DOHH2 (cell line): ENCODE measurements at regions not wholly inside any gene's neighbourhood (a gene's known extent, or its start where the extent isn't known, plus 50 kb on each side); places are given as distances from the start of the nearest gene placed in this dataset.

Experiments used
- H3F3A ChIP-seq: fragments of 200-600 bp; sonication (generic), shearing (Covaris generic); 2 replicates; pipeline ENCODE4 v1.6.0; 2016; ENCODE audit warnings: antibody characterized with exemption, mild to moderate bottlenecking; ENCODE audit not compliant: control insufficient read depth, insufficient read depth
- H3K27ac ChIP-seq: fragments of 200-600 bp; sonication (generic); 2 replicates; pipeline ENCODE4 v1.5.1; 2014; ENCODE audit warnings: low read depth, mild to moderate bottlenecking, low read length, moderate library complexity
- H3K27me3 ChIP-seq: fragments of 200-600 bp; sonication (generic); 2 replicates; pipeline ENCODE4 v1.6.1; 2014; ENCODE audit warnings: mild to moderate bottlenecking, low read length, mixed read lengths; ENCODE audit not compliant: control insufficient read depth
- H3K36me3 ChIP-seq: fragments of 200-600 bp; sonication (generic); 2 replicates; pipeline ENCODE4 v1.6.1; 2014; ENCODE audit warnings: mild to moderate bottlenecking, low read length, moderate library complexity, mixed read lengths; ENCODE audit not compliant: control insufficient read depth
- H3K4me1 ChIP-seq: fragments of 200-600 bp; sonication (generic); 2 replicates; pipeline ENCODE4 v1.6.1; 2014; ENCODE audit warnings: mild to moderate bottlenecking, low read length, mixed read lengths; ENCODE audit not compliant: control insufficient read depth
- H3K4me2 ChIP-seq: fragments of 200-600 bp; sonication (generic); 2 replicates; pipeline ENCODE4 v1.6.0; 2014; ENCODE audit warnings: mild to moderate bottlenecking, low read length, moderate library complexity
- H3K4me3 ChIP-seq: fragments of 200-600 bp; sonication (generic); 2 replicates; pipeline ENCODE4 v1.5.1; 2014; ENCODE audit warnings: mild to moderate bottlenecking, low read length, mixed read lengths
- H3K79me2 ChIP-seq: fragments of 200-600 bp; sonication (generic); 2 replicates; pipeline ENCODE4 v1.6.1; 2014; ENCODE audit warnings: mild to moderate bottlenecking, low read length, mixed read lengths; ENCODE audit not compliant: control insufficient read depth
- H3K9me2 ChIP-seq: fragments of 200-600 bp; sonication (generic); replicated peaks from 2 replicates; pipeline ENCODE4 v1.6.1; 2014; ENCODE audit warnings: mild to moderate bottlenecking, low read length, mixed read lengths; ENCODE audit not compliant: control insufficient read depth
- H3K9me3 ChIP-seq: fragments of 200-600 bp; sonication (generic); 2 replicates; pipeline ENCODE4 v1.6.1; 2014; ENCODE audit warnings: antibody characterized with exemption, low read length, mixed read lengths; ENCODE audit not compliant: control insufficient read depth, insufficient read depth
- H4K20me1 ChIP-seq: fragments of 200-600 bp; sonication (generic); 2 replicates; pipeline ENCODE4 v1.6.0; 2014; ENCODE audit warnings: low read depth, mild to moderate bottlenecking, antibody characterized with exemption, low read length, moderate library complexity; ENCODE audit not compliant: control insufficient read depth, insufficient read depth
- EZH2phosphoT487 ChIP-seq: fragments of 200-600 bp; sonication (generic); IDR thresholded peaks from 2 replicates; pipeline ENCODE4 v1.6.1; 2017; ENCODE audit warnings: borderline replicate concordance, mild to moderate bottlenecking, antibody characterized with exemption, low read length, moderate library complexity, mixed read lengths
- TF ChIP-seq, protein P1 (sequence below): fragments of 200-600 bp; sonication (generic); IDR thresholded peaks from one replicate; pipeline ENCODE4 v1.5.1; 2014; ENCODE audit warnings: antibody characterized with exemption, mild to moderate bottlenecking, low read depth, low read length; ENCODE audit not compliant: poor library complexity, severe bottlenecking

DNA sequence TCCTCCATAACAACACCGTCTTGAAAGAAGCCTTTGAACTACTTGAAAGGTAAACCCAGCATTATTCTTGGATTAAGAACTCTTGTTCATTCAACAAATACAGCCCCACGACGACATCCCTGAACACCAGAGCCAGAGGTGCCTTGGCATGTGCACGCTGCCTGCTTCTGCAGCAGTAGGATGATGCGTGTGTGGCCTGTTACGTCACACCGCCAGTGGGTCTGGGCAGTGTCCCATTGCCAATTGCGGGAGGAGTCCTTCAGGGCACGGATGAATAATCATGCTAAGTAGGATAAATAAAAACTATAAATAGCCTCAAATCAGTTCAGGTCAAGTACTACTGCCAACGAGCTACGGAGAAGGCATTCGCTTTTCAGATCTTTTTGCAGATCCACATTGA lies 380.5 kb downstream of the SHANK2 start:
- no peaks in the 10 kb centered on the region for H3K27me3 ChIP-seq
- no peaks in the 10 kb centered on the region for H3K36me3 ChIP-seq
- H3F3A ChIP-seq: no peaks in the 10 kb centered on the region
- no peaks in the 10 kb centered on the region for H4K20me1 ChIP-seq
- H3K4me3 ChIP-seq: no peak overlapping the region
- H3K9me2 ChIP-seq: no peaks in the 10 kb centered on the region
- TF ChIP-seq EZH2phosphoT487: no peak
- TF ChIP-seq, protein P1, sequence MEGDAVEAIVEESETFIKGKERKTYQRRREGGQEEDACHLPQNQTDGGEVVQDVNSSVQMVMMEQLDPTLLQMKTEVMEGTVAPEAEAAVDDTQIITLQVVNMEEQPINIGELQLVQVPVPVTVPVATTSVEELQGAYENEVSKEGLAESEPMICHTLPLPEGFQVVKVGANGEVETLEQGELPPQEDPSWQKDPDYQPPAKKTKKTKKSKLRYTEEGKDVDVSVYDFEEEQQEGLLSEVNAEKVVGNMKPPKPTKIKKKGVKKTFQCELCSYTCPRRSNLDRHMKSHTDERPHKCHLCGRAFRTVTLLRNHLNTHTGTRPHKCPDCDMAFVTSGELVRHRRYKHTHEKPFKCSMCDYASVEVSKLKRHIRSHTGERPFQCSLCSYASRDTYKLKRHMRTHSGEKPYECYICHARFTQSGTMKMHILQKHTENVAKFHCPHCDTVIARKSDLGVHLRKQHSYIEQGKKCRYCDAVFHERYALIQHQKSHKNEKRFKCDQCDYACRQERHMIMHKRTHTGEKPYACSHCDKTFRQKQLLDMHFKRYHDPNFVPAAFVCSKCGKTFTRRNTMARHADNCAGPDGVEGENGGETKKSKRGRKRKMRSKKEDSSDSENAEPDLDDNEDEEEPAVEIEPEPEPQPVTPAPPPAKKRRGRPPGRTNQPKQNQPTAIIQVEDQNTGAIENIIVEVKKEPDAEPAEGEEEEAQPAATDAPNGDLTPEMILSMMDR: no peak
- no peaks in the 10 kb centered on the region for H3K9me3 ChIP-seq
- H3K79me2 ChIP-seq: no peaks in the 10 kb centered on the region
- no peak overlapping the region for H3K27ac ChIP-seq
- H3K4me1 ChIP-seq: no peaks in the 10 kb centered on the region
- no peak overlapping the region for H3K4me2 ChIP-seq

DNA sequence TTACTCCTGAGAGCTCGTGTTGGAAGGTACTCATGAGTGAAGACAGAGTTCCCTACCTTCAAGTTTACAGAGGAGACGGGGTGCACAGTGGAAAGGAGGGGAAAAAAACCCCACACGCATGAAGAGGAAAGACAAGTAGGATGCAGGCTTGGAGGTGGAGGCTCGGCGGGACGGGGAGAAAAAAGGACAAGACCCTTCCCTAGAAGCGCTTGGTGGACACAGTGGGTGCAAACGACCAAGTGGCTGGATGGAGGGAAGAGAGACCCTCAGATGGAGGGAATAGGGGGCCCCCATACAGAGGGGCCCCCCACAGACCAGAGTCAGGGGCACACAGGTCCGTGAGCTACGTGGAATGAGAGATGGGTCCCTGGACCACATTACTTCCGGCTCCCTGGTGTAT lies 380.1 kb downstream of the SHANK2 start:
- Histone ChIP-seq H4K20me1 (no peaks in the 10 kb centered on the region), H3K79me2 (no peaks in the 10 kb centered on the region), H3F3A (no peaks in the 10 kb centered on the region), H3K9me2 (no peaks in the 10 kb centered on the region), H3K36me3 (no peaks in the 10 kb centered on the region), H3K4me2 (no peak overlapping the region), H3K4me1 (no peaks in the 10 kb centered on the region), H3K4me3 (no peak overlapping the region), H3K9me3 (no peaks in the 10 kb centered on the region), H3K27me3 (no peaks in the 10 kb centered on the region), H3K27ac (no peak overlapping the region)
- TF ChIP-seq EZH2phosphoT487: no peak
- TF ChIP-seq, protein P1: no peak

DNA sequence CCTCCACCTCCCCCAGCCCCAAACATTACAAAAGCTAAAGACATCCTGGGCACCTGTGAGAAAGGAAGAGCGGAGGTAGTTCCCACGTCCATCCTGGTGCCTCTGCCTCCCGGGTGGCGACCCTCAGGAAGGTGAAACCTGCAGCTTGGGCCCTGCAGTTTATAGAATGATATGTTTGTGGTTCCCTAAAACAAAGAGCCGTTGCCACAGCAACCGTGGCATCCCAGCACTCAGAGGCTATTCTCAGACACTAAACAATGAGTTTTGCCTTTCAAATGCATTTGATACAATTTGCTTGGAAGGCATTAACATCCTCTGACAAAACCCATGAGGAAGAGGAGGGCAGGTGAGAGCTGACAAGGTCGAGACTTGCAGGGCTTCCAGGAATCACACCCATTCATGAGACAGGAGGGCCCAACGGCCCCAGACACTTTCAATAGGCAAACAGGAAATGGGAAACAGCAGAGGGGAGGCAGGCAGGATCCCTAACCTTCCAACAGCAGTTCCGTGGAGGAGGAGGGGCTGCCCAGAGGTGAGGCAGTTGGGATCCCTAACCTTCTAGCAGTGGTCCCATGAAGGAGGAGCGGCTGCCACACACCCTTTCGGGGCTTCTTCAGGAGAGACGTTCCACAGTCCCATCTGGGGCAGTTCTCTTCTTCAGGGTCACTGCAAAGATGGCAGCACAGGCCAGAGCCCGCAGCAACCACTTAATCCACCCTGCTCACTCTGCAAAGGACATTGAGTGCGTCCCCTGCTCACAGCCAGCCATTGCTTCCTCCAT lies 379.2 kb downstream of the SHANK2 start:
- no peaks in the 10 kb centered on the region for H3K79me2 ChIP-seq
- no peaks in the 10 kb centered on the region for H3K27me3 ChIP-seq
- H3K4me1 ChIP-seq: no peaks in the 10 kb centered on the region
- no peaks in the 10 kb centered on the region for H3K9me2 ChIP-seq
- H3K9me3 ChIP-seq: no peaks in the 10 kb centered on the region
- TF ChIP-seq EZH2phosphoT487: no peak
- H4K20me1 ChIP-seq: no peaks in the 10 kb centered on the region
- H3K4me2 ChIP-seq: no peak overlapping the region
- no peaks in the 10 kb centered on the region for H3F3A ChIP-seq
- no peak overlapping the region for H3K27ac ChIP-seq
- no peaks in the 10 kb centered on the region for H3K36me3 ChIP-seq
- H3K4me3 ChIP-seq: no peak overlapping the region

- no peak for TF ChIP-seq EZH2phosphoT487
- TF ChIP-seq, protein P1: no peak
- Histone ChIP-seq H3K4me3 (no peak overlapping the region), H3K4me2 (no peak overlapping the region), H3K9me3 (no peaks in the 10 kb centered on the region), H3K4me1 (no peaks in the 10 kb centered on the region), H3K27ac (no peak overlapping the region), H3K9me2 (no peaks in the 10 kb centered on the region), H4K20me1 (no peaks in the 10 kb centered on the region), H3K27me3 (no peaks in the 10 kb centered on the region), H3K36me3 (no peaks in the 10 kb centered on the region), H3K79me2 (no peaks in the 10 kb centered on the region), H3F3A (no peaks in the 10 kb centered on the region)
Measured at GRCh38 chr11:70873736-70874412, 378.5 kb downstream of the SHANK2 start.
